NCI-H774 (cell line): ENCODE measurements at regions not wholly inside any gene's neighbourhood (a gene's known extent, or its start where the extent isn't known, plus 50 kb on each side); places are given as distances from the start of the nearest gene placed in this dataset.

Source experiments
- DNase-seq: peaks from one replicate; lab custom pipeline; 2025; lab: John Stamatoyannopoulos, UW

DNA sequence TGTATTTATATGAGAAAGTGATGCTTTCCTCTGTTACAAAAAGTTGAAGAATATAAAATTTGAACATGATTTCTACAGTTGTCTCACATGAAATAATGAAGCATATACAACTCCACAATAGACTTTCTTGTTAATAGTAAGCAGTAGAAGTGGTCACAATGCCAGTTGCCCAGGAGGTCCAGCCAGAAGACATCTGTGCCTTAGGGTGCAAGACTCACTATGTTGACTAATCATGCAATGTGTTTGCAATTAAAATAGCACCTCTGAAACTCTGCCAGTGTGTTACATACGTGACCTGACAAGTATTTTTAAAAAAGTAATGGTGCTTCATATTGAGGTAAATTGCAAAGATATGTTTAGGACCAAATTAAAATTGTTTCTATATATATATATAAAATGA, 547.2 kb downstream of the ETV1 start:
- DNase-seq = no peak

DNA sequence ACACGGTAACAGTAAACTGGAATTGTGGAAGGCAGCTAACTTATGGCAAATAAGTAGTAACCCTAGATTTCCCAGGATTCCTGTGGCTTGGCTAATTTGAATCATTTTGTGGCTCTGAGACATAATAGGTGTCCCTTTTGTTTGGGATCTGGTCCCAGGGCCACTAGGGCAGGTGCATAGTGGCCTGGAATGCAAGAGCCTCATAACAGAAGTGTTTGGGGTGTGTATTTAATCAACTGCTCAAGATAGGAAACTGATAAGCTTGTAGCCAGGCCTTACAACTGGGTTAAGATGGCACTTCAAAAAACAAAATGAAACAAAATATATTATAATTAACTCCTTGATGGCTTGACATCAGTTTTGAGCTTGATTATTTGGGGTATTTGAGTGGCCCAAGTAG, 541.8 kb downstream of the ETV1 start:
- DNase-seq = no peak

DNA sequence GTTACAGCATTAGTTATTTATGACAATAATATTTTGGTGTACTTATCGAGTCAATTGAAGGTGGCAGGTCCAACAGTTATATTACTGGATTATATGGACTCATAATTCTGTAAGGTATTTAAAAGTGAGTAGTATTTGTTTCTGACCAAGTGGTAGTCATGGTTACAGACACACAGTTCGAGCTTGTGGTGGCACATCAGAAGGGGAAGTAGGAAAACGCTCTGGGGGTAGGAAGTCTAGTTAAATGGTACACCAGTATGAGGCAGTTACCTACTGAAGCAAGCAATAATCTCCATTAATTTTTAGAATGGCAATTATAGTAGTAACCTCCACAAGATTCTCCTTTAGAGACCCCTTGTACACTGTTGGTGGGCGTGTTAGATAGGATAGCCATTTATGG, 541.2 kb downstream of the ETV1 start:
- no peak for DNase-seq

DNA sequence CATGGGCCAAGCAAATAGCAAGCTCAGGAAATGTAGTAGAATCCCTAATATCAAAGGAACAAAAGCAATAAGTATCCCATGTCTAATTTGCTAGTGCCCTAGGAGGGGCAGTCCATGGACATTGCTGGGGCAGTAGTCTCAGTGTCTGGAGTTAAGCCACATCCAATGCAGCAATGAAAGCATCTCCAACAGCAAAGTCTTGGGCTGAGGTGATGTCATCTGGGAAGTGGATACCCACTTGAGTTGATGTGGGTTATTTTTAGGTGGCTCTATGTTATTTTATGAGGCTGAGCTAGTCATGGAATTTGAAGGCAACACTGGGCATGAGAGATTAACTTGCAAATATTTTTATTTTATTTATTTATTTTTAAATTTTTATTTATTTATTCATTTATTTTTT, 540.0 kb downstream of the ETV1 start:
- no peak for DNase-seq

DNA sequence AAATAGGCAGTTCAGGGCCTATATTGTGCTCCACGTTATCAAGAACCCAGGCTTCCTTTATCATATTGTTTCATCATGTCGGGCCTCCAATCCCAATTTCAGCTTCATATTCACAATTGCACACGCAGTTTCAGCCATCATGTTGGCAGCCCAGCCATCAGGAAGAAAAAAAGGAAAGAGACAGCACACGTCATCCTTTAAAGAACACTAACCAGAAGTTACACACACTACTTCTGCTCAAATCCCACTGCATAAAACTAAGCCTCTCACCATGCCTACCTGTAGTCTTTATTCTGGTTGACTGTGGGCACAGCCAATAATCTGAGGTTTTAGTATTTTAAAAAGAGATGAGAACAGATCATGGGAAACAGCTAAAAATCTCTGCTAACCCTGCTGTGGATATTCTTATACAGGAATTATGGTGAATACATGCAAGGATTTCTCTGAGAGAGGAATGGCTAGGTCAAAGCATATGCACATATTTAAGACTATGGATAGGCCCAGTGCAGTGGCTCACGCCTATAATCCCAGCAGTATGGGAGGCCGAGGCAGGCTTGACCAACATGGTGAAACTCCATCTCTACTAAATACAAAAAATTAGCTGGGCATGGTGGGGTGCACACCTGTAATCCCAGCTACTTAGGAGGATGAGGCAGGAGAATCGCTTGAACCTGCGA, 534.4 kb downstream of the ETV1 start:
- DNase-seq = no peak

DNA sequence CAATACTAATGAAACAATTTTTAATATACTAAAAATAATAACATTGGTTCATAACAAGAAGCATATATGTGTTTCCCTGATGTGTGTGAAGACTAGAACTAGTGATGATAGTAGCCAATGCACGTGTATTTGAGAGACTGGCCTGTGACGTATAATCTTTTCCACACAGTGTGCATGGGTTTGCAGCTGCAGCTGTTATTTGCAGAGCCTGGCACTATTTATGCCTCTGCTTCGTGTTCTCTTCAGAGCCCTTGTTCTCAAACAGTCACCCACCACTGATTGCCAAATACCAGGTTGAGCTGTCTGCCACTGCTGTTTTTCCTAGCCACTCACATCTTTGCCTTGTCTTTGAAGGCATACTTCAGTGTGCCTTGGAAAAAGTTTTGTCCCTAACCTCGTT, 531.7 kb downstream of the ETV1 start:
- no peak for DNase-seq

DNA sequence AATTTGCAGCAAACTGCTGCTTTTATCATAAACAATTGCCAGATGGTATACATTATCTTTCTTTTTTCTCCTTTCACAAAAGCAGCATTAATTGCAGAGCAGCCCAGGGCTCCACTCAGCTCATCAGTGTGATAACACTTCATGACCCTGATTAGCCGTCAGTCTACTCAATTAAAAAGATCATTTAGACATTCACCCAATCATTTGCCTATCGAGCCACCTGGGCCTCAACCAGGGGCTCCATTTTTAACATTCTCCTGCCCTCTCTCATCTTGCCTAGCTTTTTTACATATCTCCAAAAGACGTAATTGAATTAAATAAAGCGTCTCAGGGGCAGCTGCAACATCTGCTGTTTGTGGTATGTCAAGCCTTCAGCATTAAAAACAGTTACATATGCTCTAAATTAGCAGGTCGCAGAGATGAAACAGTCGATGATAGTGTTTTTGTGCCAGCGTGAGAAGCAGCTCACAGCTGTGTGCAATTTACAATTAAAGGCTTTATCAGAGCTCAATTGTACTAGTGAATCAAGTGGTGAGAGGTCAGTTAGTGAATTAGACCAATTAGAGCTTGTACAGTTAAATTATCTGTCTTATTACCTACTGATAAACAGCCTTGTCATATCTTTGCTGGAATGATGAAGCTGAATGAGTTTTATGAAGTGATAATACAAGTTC, 522.5 kb downstream of the ETV1 start:
- DNase-seq = no peak

DNA sequence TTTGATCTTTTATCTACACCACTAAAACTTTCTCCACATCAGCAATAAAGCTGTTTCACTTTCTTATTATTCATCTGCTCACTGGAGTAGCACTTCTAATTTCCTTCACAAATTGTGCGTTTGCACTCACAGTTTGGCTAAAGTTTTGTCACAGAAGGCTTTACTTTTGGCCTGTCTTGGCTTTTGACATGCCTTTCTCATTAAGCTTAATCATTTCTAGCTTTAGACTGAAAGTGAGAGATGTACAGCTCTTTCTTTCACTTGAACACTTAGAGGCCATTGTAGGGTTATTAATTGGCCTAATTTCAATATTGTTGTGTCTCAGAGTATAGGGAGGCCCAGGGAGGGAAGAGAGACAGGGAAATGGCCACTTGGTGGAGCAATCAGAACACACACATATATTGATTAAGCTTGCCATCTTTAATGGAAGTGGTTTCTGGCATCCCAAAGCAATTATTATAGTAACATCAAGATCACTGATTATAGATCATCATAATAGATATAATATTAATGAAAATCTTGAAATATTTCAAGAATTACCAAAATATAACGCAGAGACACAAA, 512.5 kb downstream of the ETV1 start:
- DNase-seq = no peak

DNA sequence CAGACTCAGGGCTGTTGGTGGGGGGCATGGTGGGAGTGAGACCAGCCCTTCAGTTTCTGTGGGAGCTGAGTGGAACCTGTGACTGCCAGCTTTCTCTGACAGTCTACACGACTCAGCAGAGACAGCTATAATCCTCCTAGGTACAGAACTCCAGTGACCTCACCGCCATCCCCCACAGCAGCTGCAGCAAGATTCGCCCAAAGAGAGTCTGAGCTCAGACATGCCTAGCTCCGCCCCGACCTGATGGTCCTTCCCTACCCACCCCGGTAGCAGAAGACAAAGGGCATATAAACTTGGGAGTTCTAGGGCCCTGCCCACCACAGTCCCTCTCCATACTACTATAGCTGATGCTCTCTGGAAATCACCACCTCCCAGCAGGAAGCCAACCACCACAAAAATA, 500.1 kb downstream of the ETV1 start:
- DNase-seq = no peak

DNA sequence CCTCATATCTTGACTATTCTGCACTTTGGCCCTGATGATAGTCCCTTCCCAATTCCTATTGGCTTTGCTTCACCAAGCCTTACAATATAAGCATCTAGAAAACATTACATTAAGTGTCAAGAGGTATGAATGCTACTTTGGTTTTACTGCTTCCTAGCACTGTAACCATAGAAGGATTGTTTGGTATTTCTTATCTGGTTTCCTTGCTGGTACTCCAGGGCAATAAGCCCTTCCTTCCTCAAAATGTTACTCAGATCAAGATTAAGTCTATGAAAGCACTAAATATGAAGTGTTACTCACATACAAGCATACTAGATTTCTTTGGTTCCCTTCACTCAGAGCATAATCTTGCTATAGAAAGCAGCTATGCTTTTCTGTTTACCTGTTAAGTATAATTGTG, 492.5 kb downstream of the ETV1 start:
- DNase-seq = no peak

DNA sequence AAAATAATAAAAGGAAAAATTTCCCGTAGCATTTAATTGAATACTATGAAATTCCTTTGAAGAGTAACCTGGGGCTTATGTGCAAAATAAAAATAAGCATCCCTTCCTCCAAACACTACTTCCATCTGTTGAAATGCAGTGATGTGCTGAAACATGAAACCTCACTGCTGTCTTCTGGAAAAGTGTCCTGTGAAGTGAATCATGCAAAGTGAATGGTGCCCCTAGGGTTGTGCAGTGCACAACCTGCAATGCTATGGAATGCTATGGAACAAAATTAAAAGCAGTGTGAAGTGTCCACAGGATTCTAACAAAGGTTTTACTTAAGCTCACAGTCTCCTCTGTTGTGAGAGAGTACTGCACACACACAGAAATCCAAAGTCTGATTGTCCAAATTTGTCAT, 480.9 kb downstream of the ETV1 start:
- DNase-seq = no peak

DNA sequence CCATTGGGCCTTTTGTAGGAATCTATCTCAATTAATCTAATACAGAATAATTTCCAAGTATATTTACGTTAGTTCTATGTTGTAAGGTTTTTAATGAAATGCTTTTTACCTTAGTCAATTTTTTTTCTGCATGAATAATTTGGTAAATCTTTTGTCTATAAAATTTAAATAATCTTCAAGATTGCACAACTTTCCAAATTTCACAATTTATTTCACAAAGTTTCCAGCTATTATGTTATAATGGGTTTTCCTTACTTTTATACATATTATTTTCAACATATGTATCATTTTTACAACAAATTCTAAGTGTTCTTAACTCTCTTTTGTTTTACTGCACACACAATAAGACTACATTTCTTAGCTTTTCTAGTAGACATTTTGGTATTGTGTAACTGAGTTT, 470.7 kb downstream of the ETV1 start:
- no peak for DNase-seq

DNA sequence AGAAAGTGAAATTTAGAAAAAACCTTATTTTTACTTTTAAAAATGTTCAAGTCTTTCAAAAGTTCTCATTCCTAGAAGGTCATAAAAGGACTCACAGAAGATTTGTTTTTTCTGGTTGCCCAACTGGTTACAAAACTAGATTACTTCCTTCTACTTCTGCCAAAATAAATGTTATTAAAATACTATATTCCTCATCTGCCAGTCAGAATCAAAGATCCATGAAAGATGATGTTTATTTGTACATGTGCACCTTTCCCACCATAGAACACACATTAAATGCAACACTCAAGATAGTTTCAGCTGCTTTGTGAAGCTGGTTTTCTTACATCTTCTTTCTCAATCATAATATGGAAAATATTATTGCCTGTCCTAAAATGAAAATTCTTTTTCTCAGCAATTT, 465.4 kb downstream of the ETV1 start:
- no peak for DNase-seq

DNA sequence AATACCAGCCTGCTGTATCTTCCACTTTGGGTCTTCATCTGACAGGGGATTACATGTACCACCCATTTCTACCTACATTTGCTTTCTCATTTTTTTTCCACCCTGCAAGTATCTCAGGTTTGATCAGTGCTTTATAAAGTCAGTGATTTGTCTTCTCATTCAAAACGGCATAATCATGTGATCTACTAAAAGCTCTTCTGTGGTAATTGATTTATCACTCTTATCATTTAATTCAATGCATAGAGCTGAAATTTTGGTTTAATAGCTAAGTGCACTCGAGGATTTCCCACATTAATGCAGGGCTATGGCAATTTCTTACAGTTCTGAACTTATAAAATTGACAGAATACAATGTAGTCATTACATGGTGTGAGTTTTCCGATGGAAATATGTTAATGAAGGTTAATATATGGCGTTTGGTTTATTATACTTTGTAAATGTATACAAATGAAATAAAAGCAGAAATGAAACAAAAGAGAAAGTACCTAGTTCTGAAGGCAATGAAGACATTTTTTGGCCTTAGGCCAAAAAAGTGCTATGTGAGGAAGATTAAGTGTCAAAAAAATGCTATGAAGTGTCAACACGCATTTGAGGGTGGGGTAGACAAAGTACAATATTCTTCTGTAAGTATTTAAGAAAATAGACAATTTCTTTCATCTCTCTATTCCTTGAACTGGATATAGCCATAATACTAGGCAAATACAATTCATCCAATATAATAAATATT, 457.3 kb downstream of the ETV1 start:
- DNase-seq = no peak

DNA sequence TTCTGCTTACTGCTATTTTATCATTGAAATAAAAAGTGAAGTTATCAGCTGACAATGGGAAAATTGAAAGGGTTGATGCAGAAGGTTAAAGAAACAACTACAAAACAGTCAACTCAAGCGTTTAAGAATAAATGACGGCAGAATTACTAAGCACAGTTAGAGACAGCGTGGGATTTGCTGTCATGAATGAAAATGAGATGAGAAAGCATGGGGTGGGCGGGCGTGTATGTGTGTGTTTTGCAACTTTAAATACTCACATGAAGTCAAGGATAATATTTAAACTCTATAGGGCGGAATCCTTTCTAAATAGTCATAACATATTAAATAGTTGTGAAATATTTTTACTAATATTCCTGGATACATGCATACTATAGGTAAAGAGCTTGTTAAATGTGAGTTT, 450.8 kb downstream of the ETV1 start:
- no peak for DNase-seq

DNA sequence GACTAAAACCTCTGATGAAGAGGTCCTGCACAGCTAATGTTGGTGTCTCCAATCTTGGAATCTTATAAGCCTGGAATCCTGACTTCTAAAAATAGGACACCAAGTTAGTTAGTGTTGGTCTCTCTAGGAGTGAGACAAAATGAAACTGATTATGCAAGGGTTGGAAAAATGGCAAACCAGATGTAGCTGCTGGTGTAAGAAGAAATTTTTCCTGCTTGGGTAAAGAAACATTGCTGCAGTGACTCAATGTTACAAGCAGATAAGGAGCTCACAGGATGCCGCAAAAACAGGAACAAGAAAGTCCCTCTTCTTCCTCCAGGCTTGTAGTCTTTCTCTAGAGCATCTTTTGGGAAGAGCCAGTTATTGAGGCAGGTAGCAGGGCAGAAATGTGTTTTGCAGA, 449.0 kb downstream of the ETV1 start:
- DNase-seq = no peak

DNA sequence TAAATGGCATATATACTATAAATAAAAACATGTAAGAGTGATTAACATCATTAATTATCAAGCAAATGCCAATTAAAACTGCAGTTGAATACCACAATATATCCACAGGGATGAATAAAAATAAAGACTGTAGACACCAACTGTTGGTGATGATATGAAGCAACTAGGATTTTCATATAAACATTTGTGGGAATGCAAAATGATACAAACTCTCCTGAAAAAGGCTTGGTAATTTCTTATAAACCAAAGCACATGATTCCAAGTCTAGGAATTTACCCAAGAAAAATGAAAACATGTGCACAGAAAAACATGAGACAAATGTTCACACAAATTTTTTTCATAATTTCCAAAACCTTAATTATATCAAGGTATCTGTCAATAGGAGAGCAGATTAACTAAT, 448.1 kb downstream of the ETV1 start:
- no peak for DNase-seq

DNA sequence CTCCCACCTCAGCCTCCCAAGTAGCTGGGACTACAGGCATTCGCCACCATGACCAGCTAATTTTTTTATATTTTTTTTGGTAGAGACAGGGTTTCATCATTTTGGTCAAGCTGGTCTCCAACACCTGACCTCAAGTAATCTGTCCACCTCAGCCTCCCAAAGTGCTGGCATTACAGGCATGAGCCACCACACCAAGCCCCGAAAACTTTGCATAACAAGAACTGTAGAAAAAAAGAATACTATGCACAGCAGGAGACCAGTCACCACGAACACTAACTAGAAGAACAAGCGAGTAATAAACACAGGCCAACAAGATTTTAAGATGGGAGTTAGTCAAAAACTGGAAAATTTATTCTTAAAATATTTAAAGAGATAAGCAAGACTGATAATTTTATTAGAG, 447.0 kb downstream of the ETV1 start:
- DNase-seq = no peak

DNA sequence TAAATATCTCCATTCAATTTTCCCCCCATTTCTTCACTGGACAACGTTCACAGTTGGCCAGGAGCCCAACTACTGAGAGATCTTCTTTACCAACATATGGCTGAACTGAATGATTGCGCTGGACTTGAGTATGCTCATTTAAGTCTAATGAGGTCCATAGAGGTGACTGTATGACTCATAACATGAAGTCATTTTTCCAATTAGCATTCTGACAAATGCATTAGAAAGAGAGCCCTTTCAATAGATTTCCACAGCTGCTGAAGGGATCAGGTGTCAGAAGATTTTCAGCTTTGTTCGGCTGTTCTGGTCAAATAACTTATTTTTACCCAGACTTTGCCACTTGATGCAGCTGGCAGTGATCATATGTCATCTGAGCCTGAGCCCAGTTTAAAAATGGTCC, 438.0 kb downstream of the ETV1 start:
- DNase-seq = peak; percentile 83

DNA sequence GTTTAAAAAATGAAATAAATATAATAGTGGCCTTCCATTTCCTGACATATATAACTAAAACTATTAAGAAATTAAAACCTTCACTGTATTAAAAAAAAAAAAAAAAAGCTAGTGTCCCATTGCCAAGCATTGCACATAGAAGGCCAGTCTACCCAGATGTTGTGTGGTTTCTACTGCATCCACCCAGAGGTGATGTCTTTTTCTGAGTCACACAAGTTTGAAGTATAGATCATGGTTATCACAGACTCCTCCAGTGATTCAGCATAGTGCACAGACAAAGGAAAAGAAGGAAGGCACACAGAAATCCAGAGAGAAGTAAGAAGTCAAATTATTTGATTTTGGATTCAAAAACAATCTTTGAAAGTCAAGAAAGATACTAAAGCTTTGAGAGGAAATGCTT, 429.0 kb downstream of the ETV1 start:
- DNase-seq = no peak

DNA sequence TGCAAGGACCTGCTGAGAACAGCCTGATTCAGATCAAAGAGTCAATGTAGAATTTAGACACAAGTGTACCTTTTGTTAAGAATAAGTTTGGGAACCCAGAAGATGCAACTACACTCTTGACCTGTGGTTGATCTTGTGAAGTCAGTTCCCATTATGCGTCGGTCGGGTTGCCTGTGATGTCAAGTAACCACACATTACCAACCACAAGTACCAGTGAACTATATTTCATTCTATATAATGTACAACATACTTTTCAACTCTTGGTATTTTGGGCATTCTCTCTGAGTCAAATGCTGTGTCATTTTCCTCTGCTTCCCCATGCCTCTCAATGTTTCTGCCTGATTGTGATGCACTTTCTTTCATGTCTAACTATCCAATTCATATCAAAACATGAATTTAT, 426.2 kb downstream of the ETV1 start:
- no peak for DNase-seq

DNA sequence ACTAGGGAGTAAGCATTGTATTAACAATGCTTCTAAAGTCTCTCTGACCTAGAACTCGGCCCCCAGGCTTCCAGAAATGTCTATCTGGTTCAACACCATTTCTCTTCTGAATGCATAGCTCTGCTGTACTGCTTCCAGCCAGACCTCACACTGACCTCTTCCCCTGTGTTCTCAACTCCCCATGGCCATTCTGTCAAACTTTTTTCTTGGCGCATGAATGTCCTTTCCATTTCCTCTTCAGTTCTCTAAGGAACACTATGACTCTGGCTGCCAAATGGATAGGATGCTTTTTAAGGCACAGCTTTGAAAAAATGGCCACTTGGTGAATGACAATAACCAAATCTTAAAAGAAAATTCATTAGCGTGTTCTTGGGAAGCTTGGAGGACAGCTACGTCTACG, 425.8 kb downstream of the ETV1 start:
- no peak for DNase-seq

DNA sequence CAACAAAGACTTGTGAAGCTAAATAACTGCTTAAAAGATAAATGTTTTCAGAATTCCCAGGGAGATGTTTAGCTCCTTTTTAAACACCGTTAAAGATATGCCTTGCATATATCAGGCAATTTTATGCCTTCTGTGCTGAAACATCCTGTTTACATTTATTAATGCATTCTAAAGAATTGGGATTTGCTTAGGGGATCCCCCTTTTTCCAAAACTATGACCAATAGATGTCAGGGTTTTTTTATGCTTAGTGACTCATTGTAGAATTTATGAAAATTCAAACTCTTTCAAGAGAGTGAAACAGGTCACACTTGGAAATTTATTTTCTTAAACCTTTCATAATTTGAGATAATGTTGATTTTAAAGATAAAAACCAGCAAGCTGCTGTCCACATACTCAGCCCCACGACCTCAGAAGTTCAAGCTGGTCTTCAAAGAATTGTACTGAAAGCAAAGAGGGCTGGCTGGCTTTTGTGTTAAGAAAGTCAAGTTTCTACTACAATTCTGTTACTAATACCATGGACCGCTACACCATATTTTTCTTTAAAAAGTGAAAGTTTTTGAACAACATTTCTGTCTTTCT, 411.8 kb downstream of the ETV1 start:
- no peak for DNase-seq
